Common myeloid progenitor, CD34-positive (primary cell): ENCODE measurements at regions not wholly inside any gene's neighbourhood (a gene's known extent, or its start where the extent isn't known, plus 50 kb on each side); places are given as distances from the start of the nearest gene placed in this dataset.
"Not testable (repeated sequence)": the region's sequence is repeated elsewhere in the genome, so short reads cannot be mapped to it uniquely, and the experiment has no call there.

Source experiments
- CTCF ChIA-PET: fragments of 350-600 bp; sonication (Branson Sonifier 250); formaldehyde crosslinking; loops from one replicate; lab custom pipeline; 2021; ENCODE audit warnings: antibody characterized with exemption; lab: Charles Lee
- POLR2A ChIA-PET: fragments of 350-600 bp; sonication (Branson Sonifier 250); formaldehyde crosslinking; loops from one replicate; lab custom pipeline; 2021; ENCODE audit warnings: antibody characterized with exemption; lab: Charles Lee
- DNase-seq, 3 donors: peaks; one replicate each; pipeline versions ENCODE4 v3.0.0 to v3.0.0-alpha.2; 2013
- H3K27ac ChIP-seq, 2 experiments: 1 replicate in 1 of 2; 2 replicates in 1 of 2; pipeline ENCODE4 v1.7.0; 2013; ENCODE audit warnings: inconsistent platforms in 2 of 2, low read length in 2 of 2, mild to moderate bottlenecking in 2 of 2, low read depth in 1 of 2, moderate library complexity in 1 of 2; ENCODE audit not compliant: severe bottlenecking in 2 of 2, insufficient read depth in 1 of 2, poor library complexity in 1 of 2
- H3K27me3 ChIP-seq, 5 experiments: replicated peaks in 2 of 5; 1 replicate in 3 of 5; 2 replicates in 2 of 5; pipeline versions ENCODE4 v1.6.1 to v1.7.0; 2013; ENCODE audit warnings: low read length in 4 of 5, mild to moderate bottlenecking in 2 of 5, moderate library complexity in 2 of 5, inconsistent platforms in 1 of 5; ENCODE audit not compliant: insufficient read depth in 5 of 5, control insufficient read depth in 4 of 5
- H3K36me3 ChIP-seq, 4 experiments: 1 replicate in 2 of 4; 2 replicates in 2 of 4; pipeline versions ENCODE4 v1.6.1 to v1.7.0; 2013; ENCODE audit warnings: low read length in 3 of 4, control low read depth in 1 of 4, mild to moderate bottlenecking in 1 of 4; ENCODE audit not compliant: control insufficient read depth in 4 of 4, insufficient read depth in 4 of 4
- H3K4me1 ChIP-seq, 4 experiments: 1 replicate in 3 of 4; 2 replicates in 1 of 4; pipeline versions ENCODE4 v1.6.1 to v1.7.1; 2013; ENCODE audit warnings: low read length in 3 of 4, mild to moderate bottlenecking in 3 of 4, control low read depth in 1 of 4, inconsistent platforms in 1 of 4, moderate library complexity in 1 of 4; ENCODE audit not compliant: control insufficient read depth in 4 of 4, insufficient read depth in 4 of 4; ENCODE audit errors: control extremely low read depth in 1 of 4
- H3K4me3 ChIP-seq, 7 experiments: 1 replicate in 4 of 7; 2 replicates in 3 of 7; pipeline versions ENCODE4 v1.5.1 to v1.7.0; 2013; ENCODE audit warnings: mild to moderate bottlenecking in 7 of 7, low read length in 6 of 7, moderate library complexity in 6 of 7, inconsistent platforms in 2 of 7, low read depth in 2 of 7, control low read depth in 1 of 7; ENCODE audit not compliant: insufficient read depth in 4 of 7, control insufficient read depth in 1 of 7; ENCODE audit errors: extremely low read depth in 1 of 7
- H3K9me3 ChIP-seq, 5 experiments: 1 replicate in 4 of 5; 2 replicates in 1 of 5; pipeline versions ENCODE4 v1.6.1 to v1.7.1; 2013; ENCODE audit warnings: low read length in 4 of 5, mild to moderate bottlenecking in 2 of 5, inconsistent platforms in 1 of 5, low read depth in 1 of 5, moderate library complexity in 1 of 5; ENCODE audit not compliant: control insufficient read depth in 4 of 5, insufficient read depth in 2 of 5; ENCODE audit errors: control extremely low read depth in 1 of 5
- WGBS: methylation state at CpG from one replicate; pipeline ENCODE4 v1.1.5; 2013; ENCODE audit not compliant: insufficient coverage; 5-methylcytosine and 5-hydroxymethylcytosine counted together

DNA sequence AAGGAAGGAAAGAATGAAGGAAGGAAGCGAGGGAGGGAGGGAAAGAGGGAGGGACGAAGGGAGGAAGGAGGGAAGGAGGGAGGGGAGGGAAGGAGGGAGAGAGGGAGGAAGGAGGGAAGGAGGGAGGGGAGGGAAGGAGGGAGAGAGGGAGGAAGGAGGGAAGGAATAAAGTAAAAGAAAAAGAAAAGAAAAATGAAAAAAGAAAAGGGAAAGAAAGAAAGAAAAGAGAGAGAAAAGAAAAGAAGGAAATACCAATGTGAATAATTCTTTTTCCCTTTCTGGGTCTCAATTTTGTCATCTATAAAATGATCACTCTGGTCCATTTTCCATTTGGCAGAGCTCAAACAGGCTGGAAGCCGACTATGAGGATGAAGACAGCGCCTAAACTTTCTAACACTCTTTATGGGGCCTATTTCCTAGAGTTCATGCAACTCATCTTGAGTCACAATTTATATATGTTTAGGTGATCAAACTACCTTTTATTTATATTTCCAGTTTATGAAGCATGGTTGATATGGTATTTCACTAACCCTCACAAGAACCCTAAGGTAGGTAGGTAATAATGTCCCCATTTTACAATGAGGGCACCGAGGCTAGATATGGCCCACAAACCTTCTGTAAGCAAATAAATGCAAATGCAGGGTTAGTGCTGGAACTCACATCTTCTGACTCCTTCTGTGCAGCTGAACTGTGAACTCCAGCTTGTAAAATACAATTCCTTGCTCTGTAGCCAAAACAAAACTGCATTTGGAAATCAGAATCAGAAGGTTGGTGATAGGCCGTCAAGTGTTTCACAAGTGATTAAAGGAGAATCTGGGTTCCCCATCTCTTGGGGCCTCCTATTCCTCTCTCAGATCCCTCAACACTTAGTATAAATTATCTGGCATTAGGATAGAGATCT, 434.3 kb downstream of the ETS1 start:
- ChIA-PET POLR2A (no interaction called here), CTCF (no interaction called here)
- no peaks in the 10 kb centered on the region for H3K4me1 ChIP-seq
- no peaks in the 10 kb centered on the region for H3K9me3 ChIP-seq
- no peak overlapping the region for H3K4me3 ChIP-seq
- peaks cover 0 to 2% (median 0%) of the 10 kb centered on the region in 5 experiments for H3K27me3 ChIP-seq
- H3K36me3 ChIP-seq, result no peaks in the 10 kb centered on the region
- WGBS, result 50% methylated on average over 2 of the region's 6 CpGs
- H3K27ac ChIP-seq, result no peak overlapping the region
- DNase-seq, result no peak

DNA sequence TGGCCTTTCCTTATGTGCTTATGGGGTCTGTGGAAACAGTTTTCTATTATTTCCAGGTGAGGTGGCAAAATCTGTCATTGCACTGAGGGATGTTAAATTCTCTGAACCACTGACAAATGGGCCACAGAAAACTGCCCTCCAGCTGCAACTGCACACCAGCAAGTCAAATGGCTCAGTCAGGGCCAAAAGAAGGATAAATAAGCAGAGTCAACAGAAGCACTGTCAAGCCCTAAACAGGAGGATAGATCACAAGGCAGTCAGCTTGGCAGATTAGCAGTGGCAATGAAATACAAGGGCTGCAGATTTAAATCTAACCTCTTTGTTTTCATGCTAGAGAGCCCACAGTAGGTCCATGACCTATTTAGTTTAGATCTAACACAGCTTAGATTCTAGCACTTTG, 435.6 kb downstream of the ETS1 start:
- H3K4me1 ChIP-seq, result peaks cover 0 to 5% (median 2%) of the 10 kb centered on the region in 4 experiments
- ChIA-PET POLR2A (interaction anchor here (0.6 kb wide), 1 partner anchor 239 kb away, joined by 5 read pairs; no protein-coding TSS in a partner anchor), CTCF (interaction anchor here (1.0 to 2.3 kb wide), 3 partner anchors 8 to 19 kb away, joined by 5 to 13 read pairs (median 11); no protein-coding TSS in a partner anchor)
- H3K36me3 ChIP-seq, result no peaks in the 10 kb centered on the region
- no peaks in the 10 kb centered on the region for H3K9me3 ChIP-seq
- H3K4me3 ChIP-seq, result no peak overlapping the region
- no peak overlapping the region for H3K27ac ChIP-seq
- peaks cover 0 to under 1% (median 0%) of the 10 kb centered on the region in 5 experiments for H3K27me3 ChIP-seq
- no peak for DNase-seq

DNA sequence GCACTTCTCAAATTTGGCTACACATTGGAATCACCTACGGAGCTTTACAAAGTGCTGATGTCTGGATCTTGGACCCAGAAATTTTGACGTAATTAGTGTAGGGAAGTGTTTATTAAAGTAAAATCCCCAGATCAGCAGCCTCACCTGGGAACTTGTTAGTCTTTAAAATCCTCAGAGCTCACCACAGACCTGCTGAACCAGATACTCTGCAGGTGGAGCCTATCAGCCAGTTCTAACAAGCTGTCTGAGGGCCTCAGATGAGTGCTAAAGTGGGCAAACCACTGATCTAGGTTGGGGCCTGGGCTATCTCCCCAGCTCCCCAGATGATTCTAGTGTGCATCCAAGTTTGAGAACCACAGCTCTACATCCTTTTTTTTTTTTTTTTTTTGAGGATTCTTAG, 436.0 kb downstream of the ETS1 start:
- ChIA-PET CTCF (interaction anchor here (1.0 to 2.3 kb wide), 4 partner anchors 9 to 805 kb away, joined by 3 to 13 read pairs (median 8); no protein-coding TSS in a partner anchor), POLR2A (interaction anchor here (0.5 to 0.6 kb wide), 2 partner anchors 239 to 460 kb away, joined by 5 read pairs; no protein-coding TSS in a partner anchor)
- H3K27ac ChIP-seq, result no peak overlapping the region
- 100% methylated on average over 1 of the region's 2 CpGs for WGBS
- H3K4me3 ChIP-seq, result no peak overlapping the region
- DNase-seq, result no peak
- no peaks in the 10 kb centered on the region for H3K9me3 ChIP-seq
- H3K4me1 ChIP-seq, result peaks cover 0 to 5% (median 2%) of the 10 kb centered on the region in 4 experiments
- H3K36me3 ChIP-seq, result no peaks in the 10 kb centered on the region
- no peaks in the 10 kb centered on the region for H3K27me3 ChIP-seq

DNA sequence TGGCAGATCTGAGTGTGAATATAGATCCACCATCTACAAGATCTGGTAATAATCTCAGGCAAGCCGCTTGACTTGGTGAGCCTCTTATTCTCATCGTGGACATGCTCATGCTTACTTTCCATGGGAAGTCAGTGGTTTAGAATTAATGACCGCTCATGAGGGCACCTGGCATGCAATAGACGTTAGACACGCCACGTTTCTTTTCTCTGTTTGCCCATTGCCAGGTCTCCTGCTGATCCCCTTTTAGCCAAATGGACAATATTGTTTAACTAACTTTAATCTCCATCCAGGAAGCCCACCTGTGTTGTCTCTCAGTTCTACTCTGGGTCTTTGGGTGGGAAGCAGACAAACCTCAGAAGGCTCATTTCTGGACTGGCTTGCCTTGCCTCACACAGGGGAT, 439.1 kb downstream of the ETS1 start:
- CTCF ChIA-PET, result interaction anchor here (3.6 kb wide), 1 partner anchor 10 kb away, joined by 23 read pairs; no protein-coding TSS in a partner anchor
- H3K4me3 ChIP-seq, result no peak overlapping the region
- POLR2A ChIA-PET, result interaction anchor here (0.7 kb wide), 1 partner anchor 717 kb away, joined by 4 read pairs; no protein-coding TSS in a partner anchor

DNA sequence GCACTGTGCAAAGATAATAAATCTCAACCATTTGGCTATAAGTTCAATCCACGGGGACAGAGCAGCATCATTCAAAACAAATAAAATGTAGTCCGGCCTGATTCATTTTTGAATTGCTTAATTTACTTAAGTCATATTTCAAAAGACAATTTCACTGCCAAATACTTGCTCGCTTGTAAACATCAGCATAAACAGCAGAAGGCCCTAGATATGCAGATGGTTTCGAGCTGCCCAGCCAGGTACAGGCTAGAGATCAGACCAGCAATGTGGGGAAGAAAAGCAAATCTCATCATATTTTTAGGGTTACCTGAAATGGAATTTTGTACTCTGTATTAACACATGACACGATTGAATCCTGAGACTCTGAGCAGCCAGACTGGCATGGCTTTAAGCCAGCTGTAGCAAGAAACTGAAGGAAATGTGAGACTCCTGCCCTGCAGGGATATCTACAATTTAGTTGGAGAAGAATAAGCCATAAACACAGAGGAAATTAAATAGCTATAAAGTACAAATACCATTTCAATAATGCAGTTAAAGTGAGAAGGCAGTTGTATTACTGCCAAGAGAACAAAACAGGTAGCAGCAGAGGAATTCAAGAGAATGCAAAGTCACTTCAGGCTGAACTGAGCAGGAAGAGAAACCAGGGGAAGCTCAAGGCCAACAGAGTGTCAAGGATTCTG, 440.3 kb downstream of the ETS1 start:
- Histone ChIP-seq H3K36me3 (no peaks in the 10 kb centered on the region), H3K9me3 (no peaks in the 10 kb centered on the region), H3K27me3 (no peaks in the 10 kb centered on the region), H3K4me3 (no peak overlapping the region), H3K4me1 (peaks cover 0 to 5% (median 2%) of the 10 kb centered on the region in 4 experiments), H3K27ac (no peak overlapping the region)
- DNase-seq, result peak in 2 of 3 donors; percentile 48 to 54
- ChIA-PET POLR2A (interaction anchor here (0.7 kb wide), 1 partner anchor 718 kb away, joined by 4 read pairs; no protein-coding TSS in a partner anchor), CTCF (interaction anchor here (0.8 to 3.6 kb wide), 4 partner anchors 11 to 739 kb away, joined by 3 to 23 read pairs (median 3); no protein-coding TSS in a partner anchor)
- 92% methylated on average over 4 of the region's 5 CpGs for WGBS

More for the DNA sequence above, 439.1 kb downstream of the ETS1 start:
- Histone ChIP-seq H3K27ac (no peak overlapping the region), H3K36me3 (no peaks in the 10 kb centered on the region), H3K27me3 (no peaks in the 10 kb centered on the region), H3K9me3 (no peaks in the 10 kb centered on the region), H3K4me1 (peaks cover 0 to 5% (median 2%) of the 10 kb centered on the region in 4 experiments)
- 95% methylated on average over 6 of the region's 6 CpGs for WGBS
- no peak for DNase-seq

DNA sequence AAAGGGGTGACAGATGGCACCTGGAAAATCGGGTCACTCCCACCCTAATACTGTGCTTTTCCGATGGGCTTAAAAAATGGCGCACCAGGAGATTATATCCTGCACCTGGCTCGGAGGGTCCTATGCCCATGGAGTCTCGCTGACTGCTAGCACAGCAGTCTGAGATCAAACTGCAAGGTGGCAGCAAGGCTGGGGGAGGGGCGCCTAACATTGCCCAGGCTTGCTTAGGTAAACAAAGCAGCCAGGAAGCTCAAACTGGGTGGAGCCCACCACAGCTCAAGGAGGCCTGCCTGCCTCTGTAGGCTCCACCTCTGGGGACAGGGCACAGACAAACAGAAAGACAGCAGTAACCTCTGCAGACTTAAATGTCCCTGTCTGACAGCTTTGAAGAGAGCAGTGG, 447.1 kb downstream of the ETS1 start:
- H3K27ac ChIP-seq, CTCF ChIA-PET, POLR2A ChIA-PET, H3K27me3 ChIP-seq, H3K9me3 ChIP-seq, H3K36me3 ChIP-seq, H3K4me1 ChIP-seq, DNase-seq, H3K4me3 ChIP-seq: not testable (repeated sequence)
- 100% methylated on average over 2 of the region's 6 CpGs for WGBS
